Testis (tissue), 2 donors: ENCODE measurements at regions not wholly inside any gene's neighbourhood (a gene's known extent, or its start where the extent isn't known, plus 50 kb on each side); places are given as distances from the start of the nearest gene placed in this dataset.

Source experiments
- CTCF ChIP-seq, 3 experiments: fragments of 450-650 bp in 2 of 3; fragments of 200-600 bp in 1 of 3; sonication (generic) in 1 of 3; IDR thresholded peaks; one replicate each; pipeline ENCODE4 v1.5.1; 2016 to 2019; ENCODE audit warnings: antibody characterized with exemption in 3 of 3, mild to moderate bottlenecking in 2 of 3, moderate library complexity in 1 of 3
- POLR2A ChIP-seq: fragments of 450-650 bp; IDR thresholded peaks from one replicate; pipeline ENCODE4 v1.6.1; 2017; ENCODE audit warnings: antibody characterized with exemption, mild to moderate bottlenecking, moderate library complexity

- TF ChIP-seq POLR2A (no peak), CTCF (IDR thresholded peaks at IDR 0.05) (no peak)
These were observed 92.2 kb upstream of the RAPGEF2 start for GRCh38 chr4:159010563-159011260.
